ENCODE measurements at regions not wholly inside any gene's neighbourhood (a gene's known extent, or its start where the extent isn't known, plus 50 kb on each side); places are given as distances from the start of the nearest gene placed in this dataset.

DNA sequence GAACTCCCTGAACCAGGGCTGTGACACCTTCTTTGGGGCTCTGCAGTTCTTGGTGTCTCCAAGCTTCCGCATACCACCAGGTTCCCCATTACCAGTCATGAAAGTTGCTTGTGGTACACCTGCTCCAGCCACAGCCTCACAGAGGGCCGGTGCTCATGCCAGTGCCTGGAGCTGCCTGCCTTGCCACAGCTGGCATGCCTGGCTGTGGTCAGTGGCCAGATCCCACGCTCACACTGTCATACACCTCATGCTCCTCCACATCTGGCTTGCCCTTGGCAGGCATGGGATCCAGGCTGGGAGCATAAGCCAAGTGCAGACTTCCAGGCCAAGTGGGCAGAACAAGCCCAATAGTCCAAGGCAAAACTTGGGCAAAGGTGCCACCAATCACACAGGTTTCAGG is 1054.9 kb downstream of the SLITRK5 start:
- TF ChIP-seq, protein P1, sequence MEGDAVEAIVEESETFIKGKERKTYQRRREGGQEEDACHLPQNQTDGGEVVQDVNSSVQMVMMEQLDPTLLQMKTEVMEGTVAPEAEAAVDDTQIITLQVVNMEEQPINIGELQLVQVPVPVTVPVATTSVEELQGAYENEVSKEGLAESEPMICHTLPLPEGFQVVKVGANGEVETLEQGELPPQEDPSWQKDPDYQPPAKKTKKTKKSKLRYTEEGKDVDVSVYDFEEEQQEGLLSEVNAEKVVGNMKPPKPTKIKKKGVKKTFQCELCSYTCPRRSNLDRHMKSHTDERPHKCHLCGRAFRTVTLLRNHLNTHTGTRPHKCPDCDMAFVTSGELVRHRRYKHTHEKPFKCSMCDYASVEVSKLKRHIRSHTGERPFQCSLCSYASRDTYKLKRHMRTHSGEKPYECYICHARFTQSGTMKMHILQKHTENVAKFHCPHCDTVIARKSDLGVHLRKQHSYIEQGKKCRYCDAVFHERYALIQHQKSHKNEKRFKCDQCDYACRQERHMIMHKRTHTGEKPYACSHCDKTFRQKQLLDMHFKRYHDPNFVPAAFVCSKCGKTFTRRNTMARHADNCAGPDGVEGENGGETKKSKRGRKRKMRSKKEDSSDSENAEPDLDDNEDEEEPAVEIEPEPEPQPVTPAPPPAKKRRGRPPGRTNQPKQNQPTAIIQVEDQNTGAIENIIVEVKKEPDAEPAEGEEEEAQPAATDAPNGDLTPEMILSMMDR (tag by site-specific recombination; IDR thresholded peaks at IDR 0.05), result no peak
- TF ChIP-seq, protein P2, sequence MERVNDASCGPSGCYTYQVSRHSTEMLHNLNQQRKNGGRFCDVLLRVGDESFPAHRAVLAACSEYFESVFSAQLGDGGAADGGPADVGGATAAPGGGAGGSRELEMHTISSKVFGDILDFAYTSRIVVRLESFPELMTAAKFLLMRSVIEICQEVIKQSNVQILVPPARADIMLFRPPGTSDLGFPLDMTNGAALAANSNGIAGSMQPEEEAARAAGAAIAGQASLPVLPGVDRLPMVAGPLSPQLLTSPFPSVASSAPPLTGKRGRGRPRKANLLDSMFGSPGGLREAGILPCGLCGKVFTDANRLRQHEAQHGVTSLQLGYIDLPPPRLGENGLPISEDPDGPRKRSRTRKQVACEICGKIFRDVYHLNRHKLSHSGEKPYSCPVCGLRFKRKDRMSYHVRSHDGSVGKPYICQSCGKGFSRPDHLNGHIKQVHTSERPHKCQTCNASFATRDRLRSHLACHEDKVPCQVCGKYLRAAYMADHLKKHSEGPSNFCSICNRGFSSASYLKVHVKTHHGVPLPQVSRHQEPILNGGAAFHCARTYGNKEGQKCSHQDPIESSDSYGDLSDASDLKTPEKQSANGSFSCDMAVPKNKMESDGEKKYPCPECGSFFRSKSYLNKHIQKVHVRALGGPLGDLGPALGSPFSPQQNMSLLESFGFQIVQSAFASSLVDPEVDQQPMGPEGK (tag by site-specific recombination; IDR thresholded peaks at IDR 0.05), result no peak
- TF ChIP-seq SP2 (tag by site-specific recombination; IDR thresholded peaks at IDR 0.05), result no peak
- TF ChIP-seq, protein P3, sequence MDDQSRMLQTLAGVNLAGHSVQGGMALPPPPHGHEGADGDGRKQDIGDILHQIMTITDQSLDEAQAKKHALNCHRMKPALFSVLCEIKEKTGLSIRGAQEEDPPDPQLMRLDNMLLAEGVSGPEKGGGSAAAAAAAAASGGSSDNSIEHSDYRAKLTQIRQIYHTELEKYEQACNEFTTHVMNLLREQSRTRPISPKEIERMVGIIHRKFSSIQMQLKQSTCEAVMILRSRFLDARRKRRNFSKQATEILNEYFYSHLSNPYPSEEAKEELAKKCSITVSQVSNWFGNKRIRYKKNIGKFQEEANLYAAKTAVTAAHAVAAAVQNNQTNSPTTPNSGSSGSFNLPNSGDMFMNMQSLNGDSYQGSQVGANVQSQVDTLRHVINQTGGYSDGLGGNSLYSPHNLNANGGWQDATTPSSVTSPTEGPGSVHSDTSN (CRISPR knock-in tag; IDR thresholded peaks at IDR 0.05), result no peak
- TF ChIP-seq HOXA7 (CRISPR knock-in tag; IDR thresholded peaks at IDR 0.05; ENCODE audit: borderline replicate concordance), result no peak
- no peak for TF ChIP-seq ZNF558 (tag by site-specific recombination; IDR thresholded peaks at IDR 0.05)
- no peak for TF ChIP-seq ZNF16 (tag by site-specific recombination; IDR thresholded peaks at IDR 0.05; ENCODE audit: low read depth)
- TF ChIP-seq, protein P4, sequence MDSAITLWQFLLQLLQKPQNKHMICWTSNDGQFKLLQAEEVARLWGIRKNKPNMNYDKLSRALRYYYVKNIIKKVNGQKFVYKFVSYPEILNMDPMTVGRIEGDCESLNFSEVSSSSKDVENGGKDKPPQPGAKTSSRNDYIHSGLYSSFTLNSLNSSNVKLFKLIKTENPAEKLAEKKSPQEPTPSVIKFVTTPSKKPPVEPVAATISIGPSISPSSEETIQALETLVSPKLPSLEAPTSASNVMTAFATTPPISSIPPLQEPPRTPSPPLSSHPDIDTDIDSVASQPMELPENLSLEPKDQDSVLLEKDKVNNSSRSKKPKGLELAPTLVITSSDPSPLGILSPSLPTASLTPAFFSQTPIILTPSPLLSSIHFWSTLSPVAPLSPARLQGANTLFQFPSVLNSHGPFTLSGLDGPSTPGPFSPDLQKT (IDR thresholded peaks at IDR 0.05; ENCODE audit: borderline replicate concordance, low read depth, low read length), result no peak

Data from HEK293 (cell line).